Fibroblast of lung (primary cell): ENCODE measurements at regions not wholly inside any gene's neighbourhood (a gene's known extent, or its start where the extent isn't known, plus 50 kb on each side); places are given as distances from the start of the nearest gene placed in this dataset.

Experiments
- DNase-seq, 2 donors: peaks; one replicate each; pipeline versions ENCODE4 v3.0.0 to v3.0.0-alpha.2; 2010; ENCODE audit warnings: low read depth in 2 of 2
- H2AFZ ChIP-seq: 2 replicates; pipeline ENCODE4 v1.5.1; 2012; ENCODE audit warnings: low read length, control low read depth, inconsistent platforms
- H3K27ac ChIP-seq: 2 replicates; pipeline ENCODE4 v1.5.1; 2011; ENCODE audit warnings: low read length, control low read depth; ENCODE audit not compliant: insufficient read depth
- H3K27me3 ChIP-seq: 2 replicates; pipeline ENCODE4 v1.5.1; 2011; ENCODE audit warnings: mild to moderate bottlenecking, low read length; ENCODE audit not compliant: control insufficient read depth, insufficient read depth
- H3K36me3 ChIP-seq: 2 replicates; pipeline ENCODE4 v1.5.1; 2011; ENCODE audit warnings: low read length; ENCODE audit not compliant: control insufficient read depth, insufficient read depth
- H3K4me1 ChIP-seq: 2 replicates; pipeline ENCODE4 v1.5.1; 2011; ENCODE audit warnings: low read length; ENCODE audit not compliant: control insufficient read depth, insufficient read depth; ENCODE audit errors: extremely low read depth
- H3K4me2 ChIP-seq: 2 replicates; pipeline ENCODE4 v1.5.1; 2011; ENCODE audit warnings: low read length, control low read depth; ENCODE audit not compliant: insufficient read depth; ENCODE audit errors: extremely low read depth
- H3K4me3 ChIP-seq, 4 experiments: fragments of 200-600 bp in 1 of 4; sonication (generic) in 1 of 4; replicated peaks in 1 of 4; 2 replicates each; pipeline ENCODE4 v1.5.1; 2011 to 2016; ENCODE audit warnings: low read length in 4 of 4, low read depth in 3 of 4, mild to moderate bottlenecking in 3 of 4, control low read depth in 2 of 4, inconsistent platforms in 1 of 4, mixed read lengths in 1 of 4; ENCODE audit not compliant: insufficient read depth in 1 of 4; ENCODE audit errors: control extremely low read depth in 1 of 4
- H3K79me2 ChIP-seq: 2 replicates; pipeline ENCODE4 v1.5.1; 2012; ENCODE audit warnings: mild to moderate bottlenecking, low read length, inconsistent platforms; ENCODE audit not compliant: control insufficient read depth, insufficient read depth
- H3K9ac ChIP-seq: 2 replicates; pipeline ENCODE4 v1.5.1; 2011; ENCODE audit warnings: mild to moderate bottlenecking, low read length, control low read depth; ENCODE audit not compliant: insufficient read depth
- H3K9me3 ChIP-seq: 2 replicates; pipeline ENCODE4 v1.5.1; 2012; ENCODE audit warnings: low read depth, low read length; ENCODE audit not compliant: control insufficient read depth, insufficient read depth
- H4K20me1 ChIP-seq: 2 replicates; pipeline ENCODE4 v1.5.1; 2011; ENCODE audit warnings: low read length; ENCODE audit not compliant: control insufficient read depth, insufficient read depth; ENCODE audit errors: extremely low read depth
- CTCF ChIP-seq, 2 donors: IDR thresholded peaks in 1 of 2; conservative IDR thresholded peaks in 1 of 2; 1 replicate in 1 of 2; 2 replicates in 1 of 2; pipeline ENCODE4 v1.5.1; 2011 to 2012; ENCODE audit warnings: low read length in 2 of 2, control low read depth in 1 of 2, inconsistent platforms in 1 of 2, low read depth in 1 of 2, mild to moderate bottlenecking in 1 of 2
- EZH2 ChIP-seq: IDR thresholded peaks from 2 replicates; pipeline ENCODE4 v1.5.1; 2012; ENCODE audit warnings: low read length, control low read depth, mild to moderate bottlenecking; ENCODE audit errors: missing control alignments

DNA sequence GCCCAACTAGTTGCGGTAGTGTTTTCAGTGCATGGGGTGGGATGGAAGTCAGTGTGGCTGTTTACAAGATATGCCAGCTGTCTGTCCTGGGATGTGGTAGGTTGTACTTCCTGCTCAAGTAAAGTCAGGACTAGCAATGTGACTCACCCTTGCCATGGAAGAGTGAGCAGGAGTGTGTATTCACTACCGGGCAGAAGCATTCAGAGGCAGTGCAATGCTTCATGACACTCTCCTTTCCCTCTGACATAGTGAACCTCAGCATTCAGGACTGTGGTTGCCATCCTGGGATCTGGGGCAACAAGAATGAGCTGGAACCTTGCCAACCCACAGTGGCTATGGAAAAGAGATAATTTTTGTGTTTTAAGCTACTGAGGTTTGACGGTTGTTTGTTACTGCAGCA is 68.9 kb downstream of the BOD1 start:
- Histone ChIP-seq H3K79me2 (no peaks in the 10 kb centered on the region), H3K9ac (no peak overlapping the region), H3K4me1 (no peaks in the 10 kb centered on the region), H3K4me2 (no peak overlapping the region), H3K4me3 (no peak overlapping the region), H3K9me3 (no peaks in the 10 kb centered on the region), H3K36me3 (no peaks in the 10 kb centered on the region), H3K27me3 (no peaks in the 10 kb centered on the region), H4K20me1 (no peaks in the 10 kb centered on the region), H2AFZ (no peak overlapping the region), H3K27ac (no peak overlapping the region)
- peak; percentile 26 to 48 for DNase-seq
- no peak for TF ChIP-seq CTCF (conservative IDR thresholded peaks at IDR 0.05 in 1 of 2, IDR thresholded peaks at IDR 0.05 in 1 of 2; ENCODE audit: low read depth in 1 of 2, low read length in 2 of 2)
- no peak for TF ChIP-seq EZH2

DNA sequence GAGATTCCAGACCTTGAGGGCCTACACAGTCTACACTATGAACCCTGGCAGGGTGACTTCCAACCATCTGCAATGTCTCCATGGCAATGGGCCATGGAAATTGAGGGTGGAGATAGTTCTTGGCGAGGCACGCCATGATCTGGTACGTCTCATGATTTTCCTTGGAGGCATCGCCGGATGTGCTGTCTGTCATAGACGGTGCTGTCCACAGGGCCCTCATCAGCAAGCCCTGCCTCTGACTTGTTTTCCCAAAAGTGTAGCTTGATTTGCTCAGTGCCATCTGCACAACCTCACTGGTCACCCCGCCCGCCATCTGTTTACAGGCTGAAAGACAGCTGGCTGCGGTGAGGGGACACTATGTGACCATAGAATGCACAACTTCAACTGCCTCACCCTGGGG is 73.5 kb downstream of the BOD1 start:
- Histone ChIP-seq H3K9ac (no peak overlapping the region), H3K79me2 (no peaks in the 10 kb centered on the region), H3K4me3 (no peak overlapping the region), H3K9me3 (no peaks in the 10 kb centered on the region), H3K36me3 (no peaks in the 10 kb centered on the region), H2AFZ (no peak overlapping the region), H3K4me2 (no peak overlapping the region), H3K4me1 (no peaks in the 10 kb centered on the region), H4K20me1 (no peaks in the 10 kb centered on the region), H3K27me3 (no peaks in the 10 kb centered on the region), H3K27ac (no peak overlapping the region)
- DNase-seq, result no peak
- no peak for TF ChIP-seq CTCF (conservative IDR thresholded peaks at IDR 0.05 in 1 of 2, IDR thresholded peaks at IDR 0.05 in 1 of 2; ENCODE audit: low read depth in 1 of 2, low read length in 2 of 2)
- TF ChIP-seq EZH2, result no peak

DNA sequence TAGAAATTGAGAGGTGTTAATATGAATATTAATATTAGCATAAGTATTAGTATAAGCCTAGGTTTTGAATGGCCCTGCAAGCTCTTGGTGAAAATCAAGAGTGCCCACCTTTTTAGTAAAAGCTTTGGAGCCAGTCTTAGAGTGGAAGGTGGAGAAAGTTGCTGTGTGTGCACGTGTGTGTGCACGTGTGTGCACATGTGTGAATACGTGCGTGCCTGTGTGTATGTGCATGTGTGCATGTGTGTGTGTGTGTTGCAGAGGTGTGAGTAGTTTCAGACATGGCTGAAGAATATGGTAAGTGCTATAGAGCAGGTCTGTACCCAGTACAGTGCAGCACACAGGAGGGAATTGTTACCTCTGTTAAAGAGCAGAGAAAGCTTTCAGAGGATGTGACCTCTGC is 74.3 kb downstream of the BOD1 start:
- Histone ChIP-seq H3K27ac (no peak overlapping the region), H2AFZ (no peak overlapping the region), H3K4me2 (no peak overlapping the region), H3K36me3 (no peaks in the 10 kb centered on the region), H3K4me3 (no peak overlapping the region), H3K9me3 (no peaks in the 10 kb centered on the region), H3K79me2 (no peaks in the 10 kb centered on the region), H4K20me1 (no peaks in the 10 kb centered on the region), H3K4me1 (no peaks in the 10 kb centered on the region), H3K9ac (no peak overlapping the region), H3K27me3 (no peaks in the 10 kb centered on the region)
- no peak for DNase-seq
- TF ChIP-seq EZH2 (no peak), CTCF (conservative IDR thresholded peaks at IDR 0.05 in 1 of 2, IDR thresholded peaks at IDR 0.05 in 1 of 2; ENCODE audit: low read depth in 1 of 2, low read length in 2 of 2) (no peak)
